ENCODE measurements at regions not wholly inside any gene's neighbourhood (a gene's known extent, or its start where the extent isn't known, plus 50 kb on each side); places are given as distances from the start of the nearest gene placed in this dataset.

DNA sequence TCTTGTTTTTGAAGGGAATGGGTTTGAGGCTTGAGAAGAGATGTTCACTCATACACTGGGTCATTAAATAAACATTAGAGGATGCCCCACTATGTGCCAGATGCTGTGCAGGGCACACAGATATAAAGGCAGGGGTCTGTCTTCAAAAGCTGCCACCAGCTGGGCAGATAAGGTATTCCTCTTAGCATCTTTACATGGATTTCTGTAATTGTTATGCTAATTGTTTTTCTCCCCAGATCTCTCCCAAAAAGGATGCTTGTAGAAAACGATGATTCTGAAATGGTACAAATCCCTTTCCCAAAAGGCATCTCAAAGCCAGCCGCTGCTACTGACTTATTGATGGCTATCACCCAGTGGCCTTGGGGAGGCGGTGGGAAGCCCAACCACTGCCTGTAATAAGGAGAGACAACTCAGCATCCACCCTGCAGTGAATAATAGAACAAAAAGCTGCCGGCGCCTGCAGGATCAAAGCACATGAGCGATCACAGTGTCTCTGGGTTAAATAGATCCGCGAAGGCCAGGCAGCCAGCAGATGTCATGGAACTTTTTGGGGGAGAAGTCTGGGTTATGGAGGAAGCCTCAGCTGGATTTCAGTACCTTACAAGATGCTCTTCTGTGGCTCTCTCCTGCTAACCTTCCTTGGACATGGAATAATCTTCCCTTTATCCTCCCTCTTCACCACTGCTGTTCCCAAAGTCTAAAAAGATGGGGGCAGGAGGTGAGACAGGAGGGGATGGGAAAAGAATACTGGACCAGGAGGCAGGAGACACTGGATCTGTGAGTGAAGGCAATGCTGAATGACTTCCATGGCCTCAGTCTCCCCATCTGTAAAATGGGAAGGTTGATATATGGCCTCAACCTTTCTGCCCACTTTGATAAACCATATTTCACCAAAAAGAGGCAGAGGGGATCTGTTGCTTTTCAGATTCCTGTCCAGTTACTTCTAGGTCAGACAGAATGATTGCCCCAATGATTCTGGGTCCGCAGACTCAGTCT, 54.8 kb upstream of the CD34 start:
- no peak for DNase-seq (ENCODE audit: low read depth)
- no peak overlapping the region for H3K4me3 ChIP-seq (replicated peaks; ENCODE audit: low read depth, low read length)
- TF ChIP-seq, protein P1, sequence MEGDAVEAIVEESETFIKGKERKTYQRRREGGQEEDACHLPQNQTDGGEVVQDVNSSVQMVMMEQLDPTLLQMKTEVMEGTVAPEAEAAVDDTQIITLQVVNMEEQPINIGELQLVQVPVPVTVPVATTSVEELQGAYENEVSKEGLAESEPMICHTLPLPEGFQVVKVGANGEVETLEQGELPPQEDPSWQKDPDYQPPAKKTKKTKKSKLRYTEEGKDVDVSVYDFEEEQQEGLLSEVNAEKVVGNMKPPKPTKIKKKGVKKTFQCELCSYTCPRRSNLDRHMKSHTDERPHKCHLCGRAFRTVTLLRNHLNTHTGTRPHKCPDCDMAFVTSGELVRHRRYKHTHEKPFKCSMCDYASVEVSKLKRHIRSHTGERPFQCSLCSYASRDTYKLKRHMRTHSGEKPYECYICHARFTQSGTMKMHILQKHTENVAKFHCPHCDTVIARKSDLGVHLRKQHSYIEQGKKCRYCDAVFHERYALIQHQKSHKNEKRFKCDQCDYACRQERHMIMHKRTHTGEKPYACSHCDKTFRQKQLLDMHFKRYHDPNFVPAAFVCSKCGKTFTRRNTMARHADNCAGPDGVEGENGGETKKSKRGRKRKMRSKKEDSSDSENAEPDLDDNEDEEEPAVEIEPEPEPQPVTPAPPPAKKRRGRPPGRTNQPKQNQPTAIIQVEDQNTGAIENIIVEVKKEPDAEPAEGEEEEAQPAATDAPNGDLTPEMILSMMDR (IDR thresholded peaks at IDR 0.05; ENCODE audit: low read length, missing control alignments), result no peak

DNA sequence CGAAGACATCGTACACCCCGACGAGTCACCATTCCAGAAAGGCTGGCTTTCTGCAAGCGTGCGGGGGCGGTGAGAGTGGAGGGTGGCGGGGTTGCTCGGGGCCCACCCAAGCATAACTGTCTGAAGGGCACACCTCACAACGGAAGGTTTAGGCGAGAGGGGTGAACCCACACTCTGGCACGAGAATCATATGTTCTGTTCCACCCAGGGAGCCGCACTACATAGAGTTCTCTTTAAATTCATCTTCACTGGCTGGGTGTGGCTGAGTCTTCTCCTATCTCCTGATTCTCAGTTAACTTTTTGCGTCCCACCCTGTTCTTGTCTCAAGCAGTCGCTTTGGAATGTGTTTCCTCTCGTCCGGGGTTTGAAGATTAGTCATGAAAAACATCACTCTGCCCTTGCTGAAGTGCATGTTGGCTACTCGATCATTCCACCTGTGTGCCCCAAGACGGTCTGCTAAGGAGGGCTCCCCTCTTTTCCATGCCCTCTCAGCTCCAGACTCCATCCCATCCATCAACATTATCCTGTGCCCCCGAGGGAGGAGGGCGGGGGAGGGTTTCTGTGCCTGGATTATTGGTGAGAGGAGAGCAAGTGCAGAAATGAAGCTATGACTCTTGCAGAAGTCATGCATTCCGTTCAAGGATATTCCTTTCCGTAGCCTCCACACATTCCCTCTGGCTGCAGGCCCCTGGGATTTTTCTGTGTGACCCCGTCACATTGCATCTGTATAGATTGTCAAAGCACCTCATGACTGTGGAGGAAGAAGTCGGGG, 53.5 kb upstream of the CD34 start:
- TF ChIP-seq, protein P1 (IDR thresholded peaks at IDR 0.05; ENCODE audit: low read length, missing control alignments), result no peak
- peak; percentile 46 for DNase-seq (ENCODE audit: low read depth)
- H3K4me3 ChIP-seq (replicated peaks; ENCODE audit: low read depth, low read length), result peak overlapping the region; percentile 24

DNA sequence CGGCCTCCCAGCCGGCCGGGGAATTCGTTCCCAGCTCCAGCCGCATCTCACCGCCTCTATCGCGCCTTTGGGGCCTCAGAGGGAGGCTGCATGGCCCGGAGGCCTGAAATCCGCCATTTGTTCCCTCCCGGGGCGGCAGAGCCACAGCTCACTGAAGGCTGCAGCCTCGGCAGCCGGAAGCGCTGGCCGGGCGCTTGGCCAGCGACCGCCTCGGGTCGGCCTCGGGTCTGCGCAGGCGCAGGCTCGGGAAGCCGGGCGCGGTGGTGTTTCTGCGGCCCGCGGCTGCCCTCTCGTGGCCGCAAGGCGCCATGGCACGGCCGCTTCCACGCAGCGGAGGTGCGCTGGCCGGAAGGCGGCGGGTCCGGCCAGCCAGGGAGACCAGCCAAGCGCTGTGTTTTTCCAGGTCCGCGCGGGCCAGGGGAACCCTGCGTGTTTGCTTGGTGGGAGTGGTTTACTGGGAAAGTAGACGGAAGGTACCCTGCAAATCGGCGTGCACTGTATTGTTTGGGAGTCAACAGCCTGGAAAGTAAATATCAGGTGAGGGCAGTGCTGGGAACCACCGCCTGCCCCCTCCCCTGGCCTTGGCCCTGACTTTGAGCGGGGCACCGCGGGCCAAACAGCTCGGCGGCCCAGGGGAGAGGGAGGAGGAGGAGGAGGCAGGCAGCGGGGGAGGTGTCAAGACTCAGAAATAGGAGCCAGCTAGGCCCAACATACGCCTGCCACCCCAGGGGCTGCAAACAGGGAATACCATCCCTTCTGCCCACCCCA, 52.7 kb upstream of the CD34 start:
- DNase-seq (ENCODE audit: low read depth), result peak; percentile 85
- TF ChIP-seq, protein P1 (IDR thresholded peaks at IDR 0.05; ENCODE audit: low read length, missing control alignments), result peak; percentile 48
- peak overlapping the region; percentile 43 for H3K4me3 ChIP-seq (replicated peaks; ENCODE audit: low read depth, low read length)

DNA sequence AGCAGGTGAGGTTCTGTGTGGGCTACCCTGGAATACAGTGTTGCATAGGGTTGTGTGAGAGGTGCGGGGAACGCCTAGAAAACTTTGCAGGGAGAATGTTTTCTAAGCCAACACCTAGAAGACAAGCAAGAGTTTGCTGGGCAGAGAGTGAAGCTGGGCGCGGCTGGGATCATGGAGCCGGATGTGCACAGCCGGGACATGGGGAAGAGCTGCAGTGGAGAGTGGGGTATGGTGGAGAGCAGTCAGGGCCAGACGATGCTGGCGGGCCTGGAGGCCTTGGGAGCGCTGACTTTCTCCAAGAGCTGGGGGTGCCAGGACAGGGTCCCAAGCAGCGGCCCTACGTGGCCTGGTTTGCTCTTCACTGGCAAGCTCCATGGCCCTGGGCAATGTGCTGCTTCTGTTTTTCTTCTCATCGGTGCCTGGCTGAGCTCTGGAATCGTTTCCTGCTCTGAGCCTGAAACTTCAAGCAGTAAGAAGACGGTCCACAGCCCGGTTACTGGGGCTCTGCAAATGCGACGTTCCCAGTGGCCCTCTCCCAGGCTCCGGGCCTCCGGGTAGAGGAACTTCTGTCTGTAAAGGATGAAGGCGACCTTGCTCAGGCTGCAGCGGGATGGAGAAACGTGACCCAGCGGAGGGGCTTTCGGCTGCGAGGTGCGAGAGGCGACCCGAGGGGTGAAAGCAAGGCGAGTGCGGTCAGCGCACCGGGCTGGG, 51.9 kb upstream of the CD34 start:
- peak; percentile 36 for DNase-seq (ENCODE audit: low read depth)
- TF ChIP-seq, protein P1 (IDR thresholded peaks at IDR 0.05; ENCODE audit: low read length, missing control alignments), result no peak
- H3K4me3 ChIP-seq (replicated peaks; ENCODE audit: low read depth, low read length), result peak overlapping the region; percentile 43

All from fibroblast of pulmonary artery (primary cell).